Neutrophil (primary cell): ENCODE measurements at regions not wholly inside any gene's neighbourhood (a gene's known extent, or its start where the extent isn't known, plus 50 kb on each side); places are given as distances from the start of the nearest gene placed in this dataset.

Experiments used
- H3K27ac ChIP-seq: fragments of 200-600 bp; sonication (generic); 2 replicates; pipeline ENCODE4 v1.5.1; 2016; ENCODE audit warnings: mild to moderate bottlenecking, moderate library complexity
- H3K27me3 ChIP-seq: fragments of 200-600 bp; sonication (generic); 2 replicates; pipeline ENCODE4 v1.6.0; 2016; ENCODE audit warnings: mild to moderate bottlenecking
- H3K36me3 ChIP-seq: fragments of 200-600 bp; sonication (generic); 2 replicates; pipeline ENCODE4 v1.5.1; 2017
- H3K4me1 ChIP-seq, 2 experiments: fragments of 200-600 bp in 1 of 2; sonication (generic) in 1 of 2; 1 replicate in 1 of 2; 2 replicates in 1 of 2; pipeline versions ENCODE4 v1.5.1 to v1.6.1; 2013 to 2016; ENCODE audit warnings: low read depth in 1 of 2, low read length in 1 of 2, mild to moderate bottlenecking in 1 of 2, moderate library complexity in 1 of 2; ENCODE audit not compliant: control insufficient read depth in 1 of 2, insufficient read depth in 1 of 2
- H3K4me3 ChIP-seq, 2 experiments: fragments of 200-600 bp in 1 of 2; sonication (generic) in 1 of 2; 1 replicate in 1 of 2; 2 replicates in 1 of 2; pipeline ENCODE4 v1.5.1; 2013 to 2016; ENCODE audit warnings: low read depth in 1 of 2, low read length in 1 of 2, mild to moderate bottlenecking in 1 of 2, moderate library complexity in 1 of 2
- H3K9me3 ChIP-seq: fragments of 200-600 bp; sonication (generic); 2 replicates; pipeline ENCODE4 v1.5.1; 2016
- TF ChIP-seq, protein P1 (sequence below): fragments of 200-600 bp; sonication (generic); IDR thresholded peaks from 2 replicates; pipeline ENCODE4 v1.5.1; 2016; ENCODE audit warnings: antibody characterized with exemption

DNA sequence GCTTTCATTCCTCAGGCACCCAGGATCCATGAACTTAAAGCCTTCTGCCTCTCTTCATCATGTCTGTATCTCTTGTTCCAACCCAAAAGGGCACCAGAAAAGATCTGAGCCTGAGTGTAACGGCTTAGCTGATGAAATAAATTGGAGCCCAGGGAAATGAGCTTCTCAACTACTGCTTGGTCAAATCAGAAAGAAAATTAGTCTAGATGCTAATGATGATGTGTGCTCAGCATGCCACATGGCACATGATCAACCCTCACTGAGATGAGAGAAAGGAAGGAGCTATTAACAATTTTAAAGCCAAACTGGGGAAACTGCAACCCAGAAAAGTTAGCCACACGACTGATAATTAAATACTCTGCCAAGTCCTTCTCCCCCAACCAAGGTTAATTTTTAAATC is 325.7 kb downstream of the CNTN3 start:
- no peaks in the 10 kb centered on the region for H3K4me1 ChIP-seq
- no peaks in the 10 kb centered on the region for H3K36me3 ChIP-seq
- H3K9me3 ChIP-seq, result no peaks in the 10 kb centered on the region
- no peak overlapping the region for H3K27ac ChIP-seq
- H3K27me3 ChIP-seq, result no peaks in the 10 kb centered on the region
- H3K4me3 ChIP-seq, result no peak overlapping the region
- TF ChIP-seq, protein P1, sequence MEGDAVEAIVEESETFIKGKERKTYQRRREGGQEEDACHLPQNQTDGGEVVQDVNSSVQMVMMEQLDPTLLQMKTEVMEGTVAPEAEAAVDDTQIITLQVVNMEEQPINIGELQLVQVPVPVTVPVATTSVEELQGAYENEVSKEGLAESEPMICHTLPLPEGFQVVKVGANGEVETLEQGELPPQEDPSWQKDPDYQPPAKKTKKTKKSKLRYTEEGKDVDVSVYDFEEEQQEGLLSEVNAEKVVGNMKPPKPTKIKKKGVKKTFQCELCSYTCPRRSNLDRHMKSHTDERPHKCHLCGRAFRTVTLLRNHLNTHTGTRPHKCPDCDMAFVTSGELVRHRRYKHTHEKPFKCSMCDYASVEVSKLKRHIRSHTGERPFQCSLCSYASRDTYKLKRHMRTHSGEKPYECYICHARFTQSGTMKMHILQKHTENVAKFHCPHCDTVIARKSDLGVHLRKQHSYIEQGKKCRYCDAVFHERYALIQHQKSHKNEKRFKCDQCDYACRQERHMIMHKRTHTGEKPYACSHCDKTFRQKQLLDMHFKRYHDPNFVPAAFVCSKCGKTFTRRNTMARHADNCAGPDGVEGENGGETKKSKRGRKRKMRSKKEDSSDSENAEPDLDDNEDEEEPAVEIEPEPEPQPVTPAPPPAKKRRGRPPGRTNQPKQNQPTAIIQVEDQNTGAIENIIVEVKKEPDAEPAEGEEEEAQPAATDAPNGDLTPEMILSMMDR, result no peak

- no peak overlapping the region for H3K27ac ChIP-seq
- TF ChIP-seq, protein P1, result no peak
- no peaks in the 10 kb centered on the region for H3K36me3 ChIP-seq
These were observed 326.9 kb downstream of the CNTN3 start for GRCh38 chr3:74287557-74287956.

GRCh38 chr3:74282202-74282601 is 332.3 kb downstream of the CNTN3 start:
- Histone ChIP-seq H3K36me3 (no peaks in the 10 kb centered on the region), H3K4me3 (no peak overlapping the region), H3K27ac (no peak overlapping the region), H3K9me3 (no peaks in the 10 kb centered on the region), H3K4me1 (no peaks in the 10 kb centered on the region), H3K27me3 (no peaks in the 10 kb centered on the region)
- TF ChIP-seq, protein P1, result no peak

More at GRCh38 chr3:74287557-74287956, 326.9 kb downstream of the CNTN3 start:
- Histone ChIP-seq H3K4me1 (no peaks in the 10 kb centered on the region), H3K9me3 (no peaks in the 10 kb centered on the region), H3K27me3 (no peaks in the 10 kb centered on the region), H3K4me3 (no peak overlapping the region)

- no peaks in the 10 kb centered on the region for H3K27me3 ChIP-seq
- no peak overlapping the region for H3K4me3 ChIP-seq
- no peak overlapping the region for H3K27ac ChIP-seq
- H3K36me3 ChIP-seq, result no peaks in the 10 kb centered on the region
- no peaks in the 10 kb centered on the region for H3K4me1 ChIP-seq
- TF ChIP-seq, protein P1, result no peak
- no peaks in the 10 kb centered on the region for H3K9me3 ChIP-seq
These were observed 332.8 kb downstream of the CNTN3 start for GRCh38 chr3:74281705-74282104.

- TF ChIP-seq, protein P1, result no peak
- no peaks in the 10 kb centered on the region for H3K36me3 ChIP-seq
- H3K4me3 ChIP-seq, result no peak overlapping the region
- H3K4me1 ChIP-seq, result no peaks in the 10 kb centered on the region
- no peak overlapping the region for H3K27ac ChIP-seq
- H3K9me3 ChIP-seq, result no peaks in the 10 kb centered on the region
- no peaks in the 10 kb centered on the region for H3K27me3 ChIP-seq
These were observed 340.7 kb downstream of the CNTN3 start for GRCh38 chr3:74273555-74274402.
